PFSK-1 (cell line): ENCODE measurements at regions not wholly inside any gene's neighbourhood (a gene's known extent, or its start where the extent isn't known, plus 50 kb on each side); places are given as distances from the start of the nearest gene placed in this dataset.

Experiments used
- POLR2AphosphoS5 ChIP-seq: IDR thresholded peaks from 2 replicates; pipeline ENCODE4 v1.6.1; 2012; ENCODE audit warnings: low read depth, mild to moderate bottlenecking, control low read depth, low read length, moderate library complexity
- TAF1 ChIP-seq: IDR thresholded peaks from 2 replicates; pipeline ENCODE4 v1.6.1; 2012; ENCODE audit warnings: low read length, control low read depth, borderline replicate concordance; ENCODE audit not compliant: insufficient read depth
- TF ChIP-seq, protein P1 (sequence below), 2 experiments: IDR thresholded peaks; 2 replicates each; pipeline versions ENCODE4 v1.6.1 to v1.8.0; 2011 to 2012; ENCODE audit warnings: low read depth in 2 of 2, low read length in 2 of 2, control low read depth in 1 of 2, inconsistent platforms in 1 of 2, mild to moderate bottlenecking in 1 of 2, moderate library complexity in 1 of 2; ENCODE audit not compliant: insufficient read depth in 1 of 2

DNA sequence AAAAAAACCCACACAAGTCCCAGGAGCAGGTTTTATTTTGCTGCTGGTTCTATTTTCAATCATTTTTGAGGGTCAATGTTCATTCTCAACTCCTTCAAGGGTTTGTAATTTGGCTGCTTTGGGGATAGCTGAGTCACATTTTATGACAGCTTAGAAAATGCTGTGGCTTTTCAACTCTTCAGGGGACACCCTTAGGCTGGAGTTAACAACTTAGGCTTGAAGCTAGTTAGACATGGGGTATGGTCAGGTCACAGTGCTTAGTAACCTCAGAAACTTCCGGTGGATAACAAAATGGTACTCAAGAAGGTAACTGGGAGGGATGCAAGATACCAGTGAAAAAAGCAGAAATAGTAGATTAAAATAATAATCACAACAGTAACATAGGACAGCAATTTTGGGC lies 308.8 kb downstream of the HHIPL2 start:
- TF ChIP-seq POLR2AphosphoS5 (no peak), TAF1 (no peak)
- TF ChIP-seq, protein P1, sequence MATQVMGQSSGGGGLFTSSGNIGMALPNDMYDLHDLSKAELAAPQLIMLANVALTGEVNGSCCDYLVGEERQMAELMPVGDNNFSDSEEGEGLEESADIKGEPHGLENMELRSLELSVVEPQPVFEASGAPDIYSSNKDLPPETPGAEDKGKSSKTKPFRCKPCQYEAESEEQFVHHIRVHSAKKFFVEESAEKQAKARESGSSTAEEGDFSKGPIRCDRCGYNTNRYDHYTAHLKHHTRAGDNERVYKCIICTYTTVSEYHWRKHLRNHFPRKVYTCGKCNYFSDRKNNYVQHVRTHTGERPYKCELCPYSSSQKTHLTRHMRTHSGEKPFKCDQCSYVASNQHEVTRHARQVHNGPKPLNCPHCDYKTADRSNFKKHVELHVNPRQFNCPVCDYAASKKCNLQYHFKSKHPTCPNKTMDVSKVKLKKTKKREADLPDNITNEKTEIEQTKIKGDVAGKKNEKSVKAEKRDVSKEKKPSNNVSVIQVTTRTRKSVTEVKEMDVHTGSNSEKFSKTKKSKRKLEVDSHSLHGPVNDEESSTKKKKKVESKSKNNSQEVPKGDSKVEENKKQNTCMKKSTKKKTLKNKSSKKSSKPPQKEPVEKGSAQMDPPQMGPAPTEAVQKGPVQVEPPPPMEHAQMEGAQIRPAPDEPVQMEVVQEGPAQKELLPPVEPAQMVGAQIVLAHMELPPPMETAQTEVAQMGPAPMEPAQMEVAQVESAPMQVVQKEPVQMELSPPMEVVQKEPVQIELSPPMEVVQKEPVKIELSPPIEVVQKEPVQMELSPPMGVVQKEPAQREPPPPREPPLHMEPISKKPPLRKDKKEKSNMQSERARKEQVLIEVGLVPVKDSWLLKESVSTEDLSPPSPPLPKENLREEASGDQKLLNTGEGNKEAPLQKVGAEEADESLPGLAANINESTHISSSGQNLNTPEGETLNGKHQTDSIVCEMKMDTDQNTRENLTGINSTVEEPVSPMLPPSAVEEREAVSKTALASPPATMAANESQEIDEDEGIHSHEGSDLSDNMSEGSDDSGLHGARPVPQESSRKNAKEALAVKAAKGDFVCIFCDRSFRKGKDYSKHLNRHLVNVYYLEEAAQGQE (IDR thresholded peaks at IDR 0.05; ENCODE audit: insufficient read depth in 1 of 2, low read depth in 2 of 2, low read length in 2 of 2) = no peak
